VCaP (cell line): ENCODE measurements at regions not wholly inside any gene's neighbourhood (a gene's known extent, or its start where the extent isn't known, plus 50 kb on each side); places are given as distances from the start of the nearest gene placed in this dataset.

Source experiments
- H3K27ac ChIP-seq: fragments of 450-650 bp; 2 replicates; pipeline ENCODE4 v1.5.1; 2017
- CTCF ChIP-seq: fragments of 450-650 bp; conservative IDR thresholded peaks from 2 replicates; pipeline ENCODE4 v1.5.1; 2017; ENCODE audit warnings: mild to moderate bottlenecking, moderate library complexity

DNA sequence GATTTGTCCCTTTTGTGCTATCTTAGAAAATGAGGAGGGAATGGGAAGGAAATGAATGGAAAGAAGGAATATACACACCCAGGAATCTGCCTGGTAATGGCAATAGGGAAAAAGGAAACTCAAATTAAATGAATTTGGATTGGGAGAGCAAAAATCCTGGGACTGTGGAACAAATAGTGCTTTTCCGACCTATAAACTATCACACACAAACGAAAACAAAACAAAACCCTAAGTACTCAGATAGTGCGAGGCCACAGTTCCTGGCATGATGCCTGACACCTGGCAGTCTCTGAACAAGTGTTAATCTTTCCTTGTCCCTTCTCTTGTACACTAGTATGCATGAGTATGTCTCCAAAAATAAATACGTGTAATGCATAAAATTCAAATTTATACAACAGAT lies 319.8 kb upstream of the SPAG17 start:
- TF ChIP-seq CTCF = no peak
- H3K27ac ChIP-seq = peak overlapping the region; percentile 40

- peak overlapping the region; percentile 40 for H3K27ac ChIP-seq
- no peak for TF ChIP-seq CTCF
Measured at GRCh38 chr1:118504221-118504644, 319.2 kb upstream of the SPAG17 start.

DNA sequence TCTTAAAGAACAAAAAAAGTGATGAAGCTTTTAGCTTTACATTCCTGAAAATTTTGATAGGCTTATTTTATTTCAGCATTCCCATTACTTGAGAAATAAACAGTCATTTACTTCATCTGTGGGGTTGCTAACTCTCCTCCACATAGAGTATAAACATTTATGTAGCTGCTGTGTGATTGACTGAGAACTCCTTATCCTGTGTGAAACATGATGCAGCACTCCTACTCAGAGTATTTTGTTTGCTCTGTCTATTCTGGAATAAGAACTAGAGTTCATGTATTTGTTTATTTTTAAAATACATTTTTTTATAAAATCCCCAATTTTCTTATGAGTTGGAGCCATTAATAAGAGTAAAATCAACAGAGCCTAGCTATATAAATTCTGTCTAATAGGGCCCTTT lies 318.7 kb upstream of the SPAG17 start:
- H3K27ac ChIP-seq = peak overlapping the region; percentile 40; the same call in 1 of the 2 replicates
- no peak for TF ChIP-seq CTCF

- no peak for TF ChIP-seq CTCF
- H3K27ac ChIP-seq = no peak overlapping the region
Measured at GRCh38 chr1:118494998-118495397, 310.0 kb upstream of the SPAG17 start.

GRCh38 chr1:118488787-118489186 lies 303.8 kb upstream of the SPAG17 start:
- no peak for TF ChIP-seq CTCF

DNA sequence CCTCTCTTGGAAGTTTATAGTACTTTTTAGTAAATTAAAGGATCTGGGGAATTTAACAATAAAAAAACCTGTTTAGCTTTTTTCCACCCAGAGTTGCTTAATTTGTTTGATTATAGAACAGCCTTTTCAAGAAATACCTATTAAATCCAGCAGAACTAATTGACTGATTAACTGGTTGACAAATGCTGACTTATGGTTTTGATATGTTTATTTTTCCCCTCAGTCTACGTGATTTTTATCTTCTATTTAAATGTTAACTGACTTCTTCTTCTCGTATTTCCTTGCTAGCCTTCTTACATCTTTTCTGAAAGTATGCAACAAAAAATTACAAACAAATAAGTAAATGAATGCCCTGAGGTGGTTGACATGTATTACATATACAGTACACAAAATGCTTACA lies 302.9 kb upstream of the SPAG17 start:
- TF ChIP-seq CTCF = no peak
- peak overlapping the region; percentile 64 for H3K27ac ChIP-seq

More at GRCh38 chr1:118488787-118489186, 303.8 kb upstream of the SPAG17 start:
- peak overlapping the region; percentile 64 for H3K27ac ChIP-seq

DNA sequence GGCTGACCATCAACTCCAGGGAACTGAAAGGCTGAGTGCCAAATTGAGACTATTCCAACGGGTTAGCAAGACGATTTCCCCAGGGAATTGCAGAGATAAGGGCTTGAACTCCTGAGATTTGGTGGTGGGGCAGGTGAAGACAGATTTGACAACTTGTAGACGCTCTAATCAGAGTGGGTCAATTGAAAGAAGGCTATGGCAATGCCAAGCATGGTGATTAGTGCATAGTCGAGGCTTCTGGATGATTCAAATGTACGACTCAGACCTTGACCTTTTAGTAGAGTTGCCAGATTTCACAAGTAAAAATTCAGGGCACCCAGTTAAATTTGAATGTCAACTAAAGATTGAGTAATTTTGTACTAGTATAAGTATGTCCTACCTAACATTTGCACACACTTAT lies 302.1 kb upstream of the SPAG17 start:
- TF ChIP-seq CTCF = no peak

More for the DNA sequence above, 302.1 kb upstream of the SPAG17 start:
- peak overlapping the region; percentile 64; the same call in 1 of the 2 replicates for H3K27ac ChIP-seq
